ENCODE measurements at regions not wholly inside any gene's neighbourhood (a gene's known extent, or its start where the extent isn't known, plus 50 kb on each side); places are given as distances from the start of the nearest gene placed in this dataset.

DNA sequence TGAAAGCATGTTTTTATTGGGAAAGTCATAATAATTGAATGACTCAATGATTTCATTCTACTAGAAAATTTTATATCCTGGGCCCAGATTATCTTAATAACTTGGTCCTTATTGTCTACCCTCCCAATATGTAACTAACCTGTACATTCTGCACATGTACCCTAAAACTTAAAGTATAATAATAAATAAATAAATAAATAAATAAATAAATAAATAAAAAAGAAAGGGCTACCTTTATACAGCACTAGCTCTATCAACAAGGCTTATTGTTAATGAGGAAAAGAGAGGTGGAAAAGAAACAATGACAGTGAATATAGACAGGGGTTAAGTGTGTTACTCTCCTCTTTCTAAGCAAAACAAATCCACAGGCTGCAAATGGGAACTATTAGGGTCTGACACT lies 83.6 kb downstream of the GRIN2B start:
- TF ChIP-seq, protein P1, sequence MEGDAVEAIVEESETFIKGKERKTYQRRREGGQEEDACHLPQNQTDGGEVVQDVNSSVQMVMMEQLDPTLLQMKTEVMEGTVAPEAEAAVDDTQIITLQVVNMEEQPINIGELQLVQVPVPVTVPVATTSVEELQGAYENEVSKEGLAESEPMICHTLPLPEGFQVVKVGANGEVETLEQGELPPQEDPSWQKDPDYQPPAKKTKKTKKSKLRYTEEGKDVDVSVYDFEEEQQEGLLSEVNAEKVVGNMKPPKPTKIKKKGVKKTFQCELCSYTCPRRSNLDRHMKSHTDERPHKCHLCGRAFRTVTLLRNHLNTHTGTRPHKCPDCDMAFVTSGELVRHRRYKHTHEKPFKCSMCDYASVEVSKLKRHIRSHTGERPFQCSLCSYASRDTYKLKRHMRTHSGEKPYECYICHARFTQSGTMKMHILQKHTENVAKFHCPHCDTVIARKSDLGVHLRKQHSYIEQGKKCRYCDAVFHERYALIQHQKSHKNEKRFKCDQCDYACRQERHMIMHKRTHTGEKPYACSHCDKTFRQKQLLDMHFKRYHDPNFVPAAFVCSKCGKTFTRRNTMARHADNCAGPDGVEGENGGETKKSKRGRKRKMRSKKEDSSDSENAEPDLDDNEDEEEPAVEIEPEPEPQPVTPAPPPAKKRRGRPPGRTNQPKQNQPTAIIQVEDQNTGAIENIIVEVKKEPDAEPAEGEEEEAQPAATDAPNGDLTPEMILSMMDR (IDR thresholded peaks at IDR 0.05 in 2 of 3, conservative IDR thresholded peaks at IDR 0.05 in 1 of 3; ENCODE audit: borderline replicate concordance in 1 of 3, insufficient read depth in 1 of 3, low read depth in 2 of 3, low read length in 2 of 3), result no peak
- TF ChIP-seq POLR2A (IDR thresholded peaks at IDR 0.05; ENCODE audit: borderline replicate concordance, extremely low read depth, insufficient read depth, insufficient read length), result no peak
- no peak for TF ChIP-seq EGR1 (IDR thresholded peaks at IDR 0.05; ENCODE audit: low read depth)
- TF ChIP-seq, protein P2, sequence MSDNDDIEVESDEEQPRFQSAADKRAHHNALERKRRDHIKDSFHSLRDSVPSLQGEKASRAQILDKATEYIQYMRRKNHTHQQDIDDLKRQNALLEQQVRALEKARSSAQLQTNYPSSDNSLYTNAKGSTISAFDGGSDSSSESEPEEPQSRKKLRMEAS (IDR thresholded peaks at IDR 0.05), result no peak
- no peak for TF ChIP-seq ZFX (IDR thresholded peaks at IDR 0.05)
- TF ChIP-seq CEBPB (IDR thresholded peaks at IDR 0.05; ENCODE audit: low read depth), result no peak
- no peak for TF ChIP-seq POLR2AphosphoS5 (IDR thresholded peaks at IDR 0.05; ENCODE audit: low read depth, low read length)
- no peak for TF ChIP-seq EZH2 (IDR thresholded peaks at IDR 0.05)
- no peak for TF ChIP-seq EZH2phosphoT487 (IDR thresholded peaks at IDR 0.05; ENCODE audit: borderline replicate concordance)
- no peak for TF ChIP-seq SRF (IDR thresholded peaks at IDR 0.05; ENCODE audit: low read depth)
- no peak for TF ChIP-seq JUND (IDR thresholded peaks at IDR 0.05)
- TF ChIP-seq ELF1 (IDR thresholded peaks at IDR 0.05; ENCODE audit: borderline replicate concordance, low read depth), result no peak

All from HCT116 (cell line).